H1 (cell line): ENCODE measurements at regions not wholly inside any gene's neighbourhood (a gene's known extent, or its start where the extent isn't known, plus 50 kb on each side); places are given as distances from the start of the nearest gene placed in this dataset.
"Not testable (repeated sequence)": the region's sequence is repeated elsewhere in the genome, so short reads cannot be mapped to it uniquely, and the experiment has no call there.

Source experiments
- CTCF ChIA-PET: fragments of 300-600 bp; sonication (Branson Sonifier 250); formaldehyde crosslinking; loops from one replicate; lab custom pipeline; 2021; ENCODE audit not compliant: partially characterized antibody; lab: Charles Lee
- POLR2A ChIA-PET: fragments of 300-600 bp; sonication (Branson Sonifier 250); formaldehyde crosslinking; loops from one replicate; lab custom pipeline; 2021; ENCODE audit warnings: inconsistent platforms; ENCODE audit not compliant: partially characterized antibody; lab: Charles Lee
- DNase-seq, 2 experiments: peaks; one replicate each; pipeline versions ENCODE4 v3.0.0 to v3.0.0-alpha.2; 2010 to 2022; ENCODE audit warnings: low spot score in 2 of 2, low read depth in 1 of 2, mixed read lengths in 1 of 2
- FAIRE-seq: peaks from 2 replicates; lab custom pipeline; 2011; peaks lifted over from hg19 to GRCh38; lab: Jason Lieb, UNC
- H2AFZ ChIP-seq: 2 replicates; pipeline ENCODE4 v1.8.1; 2012; ENCODE audit warnings: low read length, inconsistent platforms
- H2AK5ac ChIP-seq: 2 replicates; pipeline ENCODE4 v1.6.1; 2013; ENCODE audit warnings: low read depth, low read length
- H2BK120ac ChIP-seq: replicated peaks from 2 replicates; pipeline ENCODE3; 2013; ENCODE audit warnings: low read depth, low read length, inconsistent platforms
- H2BK12ac ChIP-seq: 2 replicates; pipeline ENCODE4 v1.6.1; 2013; ENCODE audit warnings: low read depth, low read length
- H2BK15ac ChIP-seq: 2 replicates; pipeline ENCODE4 v1.6.1; 2013; ENCODE audit warnings: low read length
- H2BK20ac ChIP-seq: 2 replicates; pipeline ENCODE4 v1.6.1; 2013; ENCODE audit warnings: low read length
- H2BK5ac ChIP-seq: 2 replicates; pipeline ENCODE4 v1.6.1; 2013; ENCODE audit warnings: low read depth, low read length
- H3K14ac ChIP-seq: 2 replicates; pipeline ENCODE4 v1.6.1; 2013; ENCODE audit warnings: inconsistent platforms; ENCODE audit not compliant: insufficient read length
- H3K18ac ChIP-seq: 2 replicates; pipeline ENCODE4 v1.6.1; 2013; ENCODE audit warnings: low read length; ENCODE audit errors: extremely low read depth
- H3K23ac ChIP-seq: 2 replicates; pipeline ENCODE4 v1.6.1; 2013; ENCODE audit warnings: inconsistent platforms; ENCODE audit not compliant: insufficient read length
- H3K23me2 ChIP-seq: 2 replicates; pipeline ENCODE4 v1.6.1; 2013; ENCODE audit warnings: low read depth, low read length
- H3K27ac ChIP-seq: 2 replicates; pipeline ENCODE4 v1.6.1; 2011; ENCODE audit warnings: low read depth, low read length, inconsistent platforms
- H3K27me3 ChIP-seq, 4 experiments: replicated peaks in 1 of 4; 1 replicate in 1 of 4; 2 replicates in 3 of 4; pipeline versions ENCODE4 v1.6.1 to v1.8.1; 2011 to 2013; ENCODE audit warnings: low read length in 3 of 4, mild to moderate bottlenecking in 3 of 4, inconsistent platforms in 2 of 4, mixed read lengths in 2 of 4, moderate library complexity in 1 of 4; ENCODE audit not compliant: control insufficient read depth in 3 of 4, insufficient read depth in 3 of 4; ENCODE audit errors: extremely low read depth in 1 of 4
- H3K36me3 ChIP-seq, 4 experiments: 2 replicates each; pipeline versions ENCODE4 v1.6.1 to v1.8.1; 2011 to 2013; ENCODE audit warnings: mild to moderate bottlenecking in 4 of 4, low read length in 3 of 4, moderate library complexity in 2 of 4, control low read depth in 1 of 4, inconsistent platforms in 1 of 4; ENCODE audit not compliant: insufficient read depth in 4 of 4, control insufficient read depth in 2 of 4
- H3K4ac ChIP-seq: replicated peaks from 2 replicates; pipeline ENCODE3; 2013; ENCODE audit warnings: low read length, low read depth, mixed read lengths, inconsistent platforms; ENCODE audit not compliant: insufficient read length
- H3K4me1 ChIP-seq, 4 experiments: replicated peaks in 1 of 4; 1 replicate in 1 of 4; 2 replicates in 3 of 4; pipeline versions ENCODE4 v1.6.1 to v1.8.1; 2011 to 2013; ENCODE audit warnings: low read length in 3 of 4, inconsistent platforms in 2 of 4, mixed read lengths in 1 of 4; ENCODE audit not compliant: insufficient read depth in 4 of 4, control insufficient read depth in 3 of 4
- H3K4me2 ChIP-seq, 2 experiments: 2 replicates each; pipeline versions ENCODE4 v1.6.1 to v1.8.1; 2011 to 2013; ENCODE audit warnings: low read depth in 2 of 2, low read length in 2 of 2, control low read depth in 1 of 2, inconsistent platforms in 1 of 2, mild to moderate bottlenecking in 1 of 2; ENCODE audit not compliant: insufficient read depth in 1 of 2
- H3K4me3 ChIP-seq, 4 experiments: fragments of 200-600, 300-600 bp in 1 of 4; sonication (generic), shearing (Covaris generic), sonication (Bioruptor Twin) in 1 of 4; 2 replicates each; pipeline versions ENCODE4 v1.5.1 to v1.8.1; 2011 to 2016; ENCODE audit warnings: low read length in 4 of 4, low read depth in 3 of 4, control low read depth in 2 of 4, inconsistent platforms in 2 of 4, mild to moderate bottlenecking in 2 of 4, mixed read lengths in 1 of 4, moderate library complexity in 1 of 4; ENCODE audit not compliant: insufficient read depth in 2 of 4; ENCODE audit errors: extremely low read depth in 1 of 4
- H3K56ac ChIP-seq: replicated peaks from 2 replicates; pipeline ENCODE3; 2013; ENCODE audit warnings: low read depth, mild to moderate bottlenecking, mixed read lengths, low read length, inconsistent platforms; ENCODE audit not compliant: insufficient read length
- H3K79me1 ChIP-seq: 2 replicates; pipeline ENCODE4 v1.6.1; 2013; ENCODE audit warnings: low read depth, low read length, control low read depth
- H3K79me2 ChIP-seq, 2 experiments: 2 replicates each; pipeline versions ENCODE4 v1.6.1 to v1.8.1; 2012 to 2013; ENCODE audit warnings: low read length in 2 of 2, mild to moderate bottlenecking in 2 of 2, inconsistent platforms in 1 of 2; ENCODE audit not compliant: insufficient read depth in 2 of 2, control insufficient read depth in 1 of 2
- H3K9ac ChIP-seq, 4 experiments: replicated peaks in 1 of 4; 1 replicate in 1 of 4; 2 replicates in 3 of 4; pipeline versions ENCODE4 v1.6.1 to v1.8.1; 2011 to 2013; ENCODE audit warnings: low read depth in 3 of 4, low read length in 3 of 4, control low read depth in 2 of 4, mild to moderate bottlenecking in 2 of 4, moderate library complexity in 2 of 4, inconsistent platforms in 1 of 4; ENCODE audit errors: extremely low read depth in 1 of 4
- H3K9me3 ChIP-seq, 2 experiments: 2 replicates each; pipeline versions ENCODE4 v1.6.1 to v1.8.1; 2012 to 2013; ENCODE audit warnings: mild to moderate bottlenecking in 2 of 2, moderate library complexity in 2 of 2, control low read depth in 1 of 2, inconsistent platforms in 1 of 2, low read depth in 1 of 2, low read length in 1 of 2, mixed read lengths in 1 of 2; ENCODE audit not compliant: insufficient read depth in 2 of 2
- H4K20me1 ChIP-seq, 2 experiments: replicated peaks in 1 of 2; 2 replicates each; pipeline versions ENCODE3 to v1.8.1; 2011 to 2013; ENCODE audit warnings: inconsistent platforms in 2 of 2, low read length in 2 of 2, mild to moderate bottlenecking in 1 of 2; ENCODE audit not compliant: insufficient read depth in 2 of 2, control insufficient read depth in 1 of 2
- H4K5ac ChIP-seq: 2 replicates; pipeline ENCODE4 v1.6.1; 2013; ENCODE audit warnings: low read length, low read depth, mixed read lengths, inconsistent platforms; ENCODE audit not compliant: insufficient read length
- H4K8ac ChIP-seq: 2 replicates; pipeline ENCODE4 v1.8.0; 2013; ENCODE audit warnings: mild to moderate bottlenecking, moderate library complexity, low read length, inconsistent platforms; ENCODE audit not compliant: insufficient read depth; ENCODE audit errors: extremely low read depth
- H4K91ac ChIP-seq: replicated peaks from 2 replicates; pipeline ENCODE3; 2013; ENCODE audit warnings: low read length, mixed read lengths, inconsistent platforms; ENCODE audit not compliant: insufficient read length
- WGBS, 2 experiments: shearing (Covaris generic) in 1 of 2; methylation state at CpG; one replicate each; pipeline versions ENCODE4 v1.1.6 to v1.1.7; 2013 to 2015; ENCODE audit warnings: low lambda C conversion rate in 2 of 2, mixed read lengths in 2 of 2, inconsistent platforms in 1 of 2, low coverage in 1 of 2, missing lambda C conversion rate in 1 of 2; ENCODE audit not compliant: insufficient replicate concordance in 2 of 2, insufficient coverage in 1 of 2, insufficient read length in 1 of 2; ENCODE audit errors: extremely low coverage in 1 of 2, missing lambda C conversion rate in 1 of 2; 5-methylcytosine and 5-hydroxymethylcytosine counted together

DNA sequence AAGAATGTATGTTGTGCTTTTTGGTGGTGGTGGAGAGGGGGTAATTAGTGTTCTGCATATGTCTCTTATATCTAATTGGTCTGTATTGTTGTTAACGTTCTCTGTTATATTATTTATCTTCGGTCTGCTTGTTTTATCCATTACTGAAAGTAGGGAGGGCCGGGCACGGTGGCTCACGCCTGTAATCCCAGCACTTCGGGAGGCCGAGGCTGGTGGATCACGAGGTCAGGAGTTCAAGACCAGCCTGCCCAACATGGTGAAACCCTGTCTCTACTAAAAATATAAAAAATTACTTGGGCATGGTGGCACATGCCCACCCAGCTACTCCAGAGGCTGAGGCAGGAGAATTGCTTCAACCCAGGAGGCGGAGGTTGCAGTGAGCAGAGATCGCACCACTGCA lies 2672.1 kb downstream of the PCDH9 start:
- FAIRE-seq, H3K27me3 ChIP-seq, H2BK120ac ChIP-seq, POLR2A ChIA-PET, H3K27ac ChIP-seq, H2BK12ac ChIP-seq, H3K23me2 ChIP-seq, H3K4ac ChIP-seq, H3K4me3 ChIP-seq, H2AK5ac ChIP-seq, H3K9me3 ChIP-seq, H3K56ac ChIP-seq, H4K91ac ChIP-seq, H4K8ac ChIP-seq, DNase-seq, H2BK20ac ChIP-seq, H2BK15ac ChIP-seq, H3K14ac ChIP-seq, H4K20me1 ChIP-seq, H3K4me2 ChIP-seq, H3K18ac ChIP-seq, H3K9ac ChIP-seq, H2BK5ac ChIP-seq, H3K4me1 ChIP-seq, H3K36me3 ChIP-seq, H3K79me1 ChIP-seq, H2AFZ ChIP-seq, H3K79me2 ChIP-seq, H3K23ac ChIP-seq, H4K5ac ChIP-seq: not testable (repeated sequence)
- CTCF ChIA-PET, result interaction anchor here (1.0 kb wide), 1 partner anchor 39 kb away, joined by 3 read pairs; no protein-coding TSS in a partner anchor
- 92% methylated on average over 10 of the region's 10 CpGs; no CpG with 5 or more reads in 1 of the 2 experiments for WGBS, 2 experiments
